HG03457 (cell line): ENCODE measurements at regions not wholly inside any gene's neighbourhood (a gene's known extent, or its start where the extent isn't known, plus 50 kb on each side); places are given as distances from the start of the nearest gene placed in this dataset.
"Not testable (repeated sequence)": the region's sequence is repeated elsewhere in the genome, so short reads cannot be mapped to it uniquely, and the experiment has no call there.

Experiments
- ATAC-seq: cut with Tn5 transposase; IDR thresholded peaks from one replicate; pipeline ENCODE4 v1.9.1; 2021; ENCODE audit warnings: moderate number of reproducible peaks; ENCODE audit not compliant: unreplicated experiment

- no peak for ATAC-seq
Measured at GRCh38 chr4:12138488-12138887, 709.8 kb upstream of the HS3ST1 start.

DNA sequence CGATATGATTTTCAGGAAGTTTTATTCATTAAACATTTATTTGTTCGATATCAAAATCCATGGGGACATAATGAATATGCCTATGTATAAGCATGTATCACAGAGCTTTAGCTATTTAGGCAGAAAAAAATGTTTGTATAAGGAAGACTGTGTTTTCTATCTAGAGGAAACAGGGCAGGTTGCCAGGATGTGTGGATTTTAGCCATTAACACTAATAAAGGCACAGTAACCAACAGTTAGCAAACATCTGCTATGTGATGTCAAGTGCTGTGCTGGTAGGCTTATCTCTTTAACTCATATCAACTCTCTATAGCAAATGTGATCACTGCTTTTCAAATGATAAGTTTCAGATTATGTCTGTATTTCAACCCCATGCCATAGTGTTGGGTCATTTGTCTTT, 708.9 kb upstream of the HS3ST1 start:
- no peak for ATAC-seq

DNA sequence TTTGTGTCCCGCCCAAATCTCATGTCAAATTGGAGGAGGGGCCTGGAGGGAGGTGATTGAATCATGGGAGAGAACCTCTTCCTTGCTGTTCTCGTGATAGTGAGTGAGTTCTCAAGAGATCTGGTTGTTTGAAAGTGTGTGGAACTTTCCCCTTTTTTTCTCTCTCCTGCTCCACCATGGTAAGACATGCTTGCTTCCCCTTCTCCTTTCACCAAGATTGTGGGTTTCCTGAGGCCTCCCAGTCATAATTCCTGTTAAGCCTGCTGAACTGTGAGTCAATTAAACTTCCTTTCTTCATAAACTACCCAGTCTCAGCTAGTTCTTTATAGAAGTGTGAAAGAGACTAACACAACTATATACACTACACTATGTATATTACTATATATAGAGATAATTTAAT, 697.8 kb upstream of the HS3ST1 start:
- ATAC-seq, result no peak

- ATAC-seq, result no peak
Measured at GRCh38 chr4:12124138-12124537, 695.4 kb upstream of the HS3ST1 start.

GRCh38 chr4:12123707-12124106, 695.0 kb upstream of the HS3ST1 start:
- no peak for ATAC-seq

DNA sequence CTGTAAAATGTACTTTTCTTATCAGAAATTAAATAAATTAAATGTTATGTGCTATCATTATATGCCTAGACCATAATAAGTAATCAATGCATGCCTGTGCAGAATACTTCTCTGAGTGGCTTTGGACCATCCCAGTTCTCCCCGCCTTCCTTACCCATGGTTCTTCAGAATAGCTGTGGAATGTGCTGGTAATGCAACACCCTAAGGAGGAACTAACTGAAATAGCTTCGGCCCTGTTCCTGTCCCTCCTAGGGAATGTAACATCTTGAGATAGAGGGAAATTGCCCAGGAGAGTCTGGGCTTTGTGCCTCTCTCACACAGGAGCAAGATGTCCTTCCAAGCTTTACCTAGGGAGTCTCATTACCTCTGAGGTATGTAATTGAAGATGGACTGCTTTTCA, 693.6 kb upstream of the HS3ST1 start:
- no peak for ATAC-seq

DNA sequence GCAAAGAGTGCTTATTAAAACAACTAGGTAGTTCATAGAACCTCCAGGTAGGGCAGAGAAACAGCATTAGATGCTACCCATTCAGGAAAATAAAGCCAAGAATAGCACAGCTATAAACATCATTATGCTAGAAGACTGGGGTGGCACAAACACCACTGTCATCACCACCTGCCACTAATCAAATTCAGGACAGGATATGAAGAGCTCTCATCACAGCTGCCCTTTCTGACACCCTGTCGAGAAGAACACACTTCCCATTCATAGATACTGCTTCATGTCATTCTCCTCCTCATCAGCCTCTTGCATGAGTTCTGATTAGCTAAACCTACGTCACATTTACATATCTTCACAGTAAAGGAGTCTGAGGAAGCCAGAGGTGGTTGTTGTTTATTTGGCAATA, 692.3 kb upstream of the HS3ST1 start:
- no peak for ATAC-seq

- peak; percentile 65 for ATAC-seq
Measured at GRCh38 chr4:12118651-12119213, 690.0 kb upstream of the HS3ST1 start.

GRCh38 chr4:12116009-12116552, 687.4 kb upstream of the HS3ST1 start:
- no peak for ATAC-seq

GRCh38 chr4:12110627-12111026, 681.9 kb upstream of the HS3ST1 start:
- ATAC-seq, result no peak

DNA sequence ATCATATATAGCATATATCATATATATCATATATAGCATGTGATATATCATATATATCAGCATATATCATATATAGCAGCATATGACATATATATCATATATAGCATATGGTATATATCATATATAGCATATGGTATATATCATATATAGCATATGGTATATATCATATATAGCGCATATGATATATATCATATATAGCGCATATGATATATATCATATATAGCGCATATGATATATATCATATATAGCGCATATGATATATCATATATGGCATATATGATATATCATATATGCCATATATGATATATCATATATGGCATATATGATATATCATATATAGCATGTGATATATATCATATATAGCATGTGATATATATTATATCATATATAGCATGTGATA, 680.4 kb upstream of the HS3ST1 start:
- ATAC-seq, result not testable (repeated sequence)

- no peak for ATAC-seq
Measured at GRCh38 chr4:12105519-12105918, 676.8 kb upstream of the HS3ST1 start.

GRCh38 chr4:12089920-12090319, 661.2 kb upstream of the HS3ST1 start:
- not testable (repeated sequence) for ATAC-seq

GRCh38 chr4:12084690-12085089, 656.0 kb upstream of the HS3ST1 start:
- no peak for ATAC-seq

- no peak for ATAC-seq
Measured at GRCh38 chr4:12071316-12071715, 642.6 kb upstream of the HS3ST1 start.

- ATAC-seq, result no peak
Measured at GRCh38 chr4:12053966-12054365, 625.3 kb upstream of the HS3ST1 start.

GRCh38 chr4:12053556-12053955, 624.9 kb upstream of the HS3ST1 start:
- ATAC-seq, result no peak

GRCh38 chr4:12050357-12050756, 621.7 kb upstream of the HS3ST1 start:
- ATAC-seq, result no peak

GRCh38 chr4:12042818-12043217, 614.1 kb upstream of the HS3ST1 start:
- ATAC-seq, result no peak

DNA sequence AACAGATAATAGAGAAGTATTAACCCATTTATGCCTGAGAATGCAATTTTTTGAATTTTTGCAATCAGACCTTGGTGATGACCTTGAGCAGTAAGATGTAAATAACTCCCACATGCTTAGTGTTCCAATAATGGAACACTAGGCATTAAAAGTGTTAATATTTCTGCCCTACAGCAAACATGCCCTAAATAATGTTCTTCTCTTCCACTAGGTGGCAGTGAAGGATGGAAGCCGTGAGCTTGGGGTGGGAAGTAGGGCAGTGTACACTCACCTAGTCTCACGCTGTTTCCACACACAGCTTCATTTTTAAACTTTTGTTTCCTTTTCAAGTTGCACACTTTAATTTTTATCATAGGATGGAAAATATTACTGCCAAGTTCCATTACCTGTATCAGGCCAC, 613.1 kb upstream of the HS3ST1 start:
- ATAC-seq, result no peak

- ATAC-seq, result no peak
Measured at GRCh38 chr4:12036450-12036849, 607.8 kb upstream of the HS3ST1 start.

DNA sequence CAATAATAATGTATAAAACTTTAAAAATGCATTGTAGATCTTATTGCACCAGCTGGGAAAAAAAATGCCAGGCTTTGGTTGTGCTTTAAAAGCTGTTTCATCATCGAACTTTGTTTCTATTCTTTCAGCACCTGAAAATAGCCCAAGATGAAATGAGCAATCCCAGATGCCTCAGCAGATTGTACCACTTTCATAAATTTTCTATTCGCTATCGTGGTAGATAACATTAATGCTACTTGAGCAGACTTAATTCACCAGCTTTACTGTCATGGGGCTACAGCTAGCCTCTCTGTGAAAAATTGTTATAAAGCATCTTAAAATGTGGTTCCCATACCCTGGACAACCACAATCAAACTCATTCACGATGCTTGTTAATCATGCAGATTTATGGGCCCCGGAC, 599.6 kb upstream of the HS3ST1 start:
- no peak for ATAC-seq

DNA sequence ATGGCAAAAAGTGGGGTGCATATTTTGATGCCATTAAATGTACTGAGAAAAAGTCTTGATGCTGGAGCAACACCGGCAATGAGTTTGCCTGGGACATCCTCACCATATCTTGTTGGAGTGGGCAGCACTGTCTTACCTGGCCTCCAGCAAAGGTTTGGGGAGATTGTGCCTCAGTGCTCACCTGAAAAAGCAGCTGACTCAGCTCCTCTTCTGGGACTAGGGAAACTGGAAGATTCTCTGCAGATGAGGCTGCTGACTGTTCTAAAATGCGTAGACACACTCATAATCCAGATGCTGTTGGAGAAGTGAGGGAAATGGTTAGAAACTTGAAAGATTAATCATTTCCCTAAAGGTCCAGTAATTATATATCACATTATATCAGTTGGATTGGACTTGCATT, 593.7 kb upstream of the HS3ST1 start:
- ATAC-seq, result no peak
